Fibroblast of lung (primary cell): ENCODE measurements at regions not wholly inside any gene's neighbourhood (a gene's known extent, or its start where the extent isn't known, plus 50 kb on each side); places are given as distances from the start of the nearest gene placed in this dataset.

ENCODE experiments used
- DNase-seq, 2 donors: peaks; one replicate each; pipeline versions ENCODE4 v3.0.0 to v3.0.0-alpha.2; 2010; ENCODE audit warnings: low read depth in 2 of 2
- H2AFZ ChIP-seq: 2 replicates; pipeline ENCODE4 v1.5.1; 2012; ENCODE audit warnings: low read length, control low read depth, inconsistent platforms
- H3K27ac ChIP-seq: 2 replicates; pipeline ENCODE4 v1.5.1; 2011; ENCODE audit warnings: low read length, control low read depth; ENCODE audit not compliant: insufficient read depth
- H3K27me3 ChIP-seq: 2 replicates; pipeline ENCODE4 v1.5.1; 2011; ENCODE audit warnings: mild to moderate bottlenecking, low read length; ENCODE audit not compliant: control insufficient read depth, insufficient read depth
- H3K36me3 ChIP-seq: 2 replicates; pipeline ENCODE4 v1.5.1; 2011; ENCODE audit warnings: low read length; ENCODE audit not compliant: control insufficient read depth, insufficient read depth
- H3K4me1 ChIP-seq: 2 replicates; pipeline ENCODE4 v1.5.1; 2011; ENCODE audit warnings: low read length; ENCODE audit not compliant: control insufficient read depth, insufficient read depth; ENCODE audit errors: extremely low read depth
- H3K4me2 ChIP-seq: 2 replicates; pipeline ENCODE4 v1.5.1; 2011; ENCODE audit warnings: low read length, control low read depth; ENCODE audit not compliant: insufficient read depth; ENCODE audit errors: extremely low read depth
- H3K4me3 ChIP-seq, 4 experiments: fragments of 200-600 bp in 1 of 4; sonication (generic) in 1 of 4; replicated peaks in 1 of 4; 2 replicates each; pipeline ENCODE4 v1.5.1; 2011 to 2016; ENCODE audit warnings: low read length in 4 of 4, low read depth in 3 of 4, mild to moderate bottlenecking in 3 of 4, control low read depth in 2 of 4, inconsistent platforms in 1 of 4, mixed read lengths in 1 of 4; ENCODE audit not compliant: insufficient read depth in 1 of 4; ENCODE audit errors: control extremely low read depth in 1 of 4
- H3K79me2 ChIP-seq: 2 replicates; pipeline ENCODE4 v1.5.1; 2012; ENCODE audit warnings: mild to moderate bottlenecking, low read length, inconsistent platforms; ENCODE audit not compliant: control insufficient read depth, insufficient read depth
- H3K9ac ChIP-seq: 2 replicates; pipeline ENCODE4 v1.5.1; 2011; ENCODE audit warnings: mild to moderate bottlenecking, low read length, control low read depth; ENCODE audit not compliant: insufficient read depth
- H3K9me3 ChIP-seq: 2 replicates; pipeline ENCODE4 v1.5.1; 2012; ENCODE audit warnings: low read depth, low read length; ENCODE audit not compliant: control insufficient read depth, insufficient read depth
- H4K20me1 ChIP-seq: 2 replicates; pipeline ENCODE4 v1.5.1; 2011; ENCODE audit warnings: low read length; ENCODE audit not compliant: control insufficient read depth, insufficient read depth; ENCODE audit errors: extremely low read depth
- EZH2 ChIP-seq: IDR thresholded peaks from 2 replicates; pipeline ENCODE4 v1.5.1; 2012; ENCODE audit warnings: low read length, control low read depth, mild to moderate bottlenecking; ENCODE audit errors: missing control alignments
- TF ChIP-seq, protein P1 (sequence below), 2 donors: IDR thresholded peaks in 1 of 2; conservative IDR thresholded peaks in 1 of 2; 1 replicate in 1 of 2; 2 replicates in 1 of 2; pipeline ENCODE4 v1.5.1; 2011 to 2012; ENCODE audit warnings: low read length in 2 of 2, control low read depth in 1 of 2, inconsistent platforms in 1 of 2, low read depth in 1 of 2, mild to moderate bottlenecking in 1 of 2

DNA sequence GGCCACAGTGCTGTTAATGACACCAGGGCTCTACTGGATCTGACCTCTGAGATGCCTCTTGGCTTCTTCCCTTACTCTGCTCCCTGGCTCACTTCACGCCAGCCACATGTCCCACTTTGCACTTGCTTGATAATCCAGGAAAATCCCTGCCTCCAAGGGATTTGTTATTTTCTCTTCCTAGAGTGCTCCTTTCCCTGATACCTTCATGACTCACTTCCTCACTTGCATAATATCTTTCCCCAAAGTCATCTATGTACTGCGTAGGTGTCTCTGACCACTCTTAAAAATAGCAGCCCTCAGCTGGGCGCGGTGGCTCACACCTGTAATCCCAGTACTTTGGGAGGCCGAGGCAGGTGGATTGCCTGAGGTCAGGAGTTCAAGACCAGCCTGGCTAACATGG lies 572.3 kb downstream of the PLCL1 start:
- Histone ChIP-seq H3K4me1 (no peaks in the 10 kb centered on the region), H3K79me2 (no peaks in the 10 kb centered on the region), H3K4me2 (no peak overlapping the region), H3K4me3 (no peak overlapping the region), H2AFZ (no peak overlapping the region), H3K9ac (no peak overlapping the region), H3K36me3 (no peaks in the 10 kb centered on the region), H3K9me3 (no peaks in the 10 kb centered on the region), H3K27ac (no peak overlapping the region), H4K20me1 (no peaks in the 10 kb centered on the region), H3K27me3 (no peaks in the 10 kb centered on the region)
- TF ChIP-seq, protein P1, sequence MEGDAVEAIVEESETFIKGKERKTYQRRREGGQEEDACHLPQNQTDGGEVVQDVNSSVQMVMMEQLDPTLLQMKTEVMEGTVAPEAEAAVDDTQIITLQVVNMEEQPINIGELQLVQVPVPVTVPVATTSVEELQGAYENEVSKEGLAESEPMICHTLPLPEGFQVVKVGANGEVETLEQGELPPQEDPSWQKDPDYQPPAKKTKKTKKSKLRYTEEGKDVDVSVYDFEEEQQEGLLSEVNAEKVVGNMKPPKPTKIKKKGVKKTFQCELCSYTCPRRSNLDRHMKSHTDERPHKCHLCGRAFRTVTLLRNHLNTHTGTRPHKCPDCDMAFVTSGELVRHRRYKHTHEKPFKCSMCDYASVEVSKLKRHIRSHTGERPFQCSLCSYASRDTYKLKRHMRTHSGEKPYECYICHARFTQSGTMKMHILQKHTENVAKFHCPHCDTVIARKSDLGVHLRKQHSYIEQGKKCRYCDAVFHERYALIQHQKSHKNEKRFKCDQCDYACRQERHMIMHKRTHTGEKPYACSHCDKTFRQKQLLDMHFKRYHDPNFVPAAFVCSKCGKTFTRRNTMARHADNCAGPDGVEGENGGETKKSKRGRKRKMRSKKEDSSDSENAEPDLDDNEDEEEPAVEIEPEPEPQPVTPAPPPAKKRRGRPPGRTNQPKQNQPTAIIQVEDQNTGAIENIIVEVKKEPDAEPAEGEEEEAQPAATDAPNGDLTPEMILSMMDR (conservative IDR thresholded peaks at IDR 0.05 in 1 of 2, IDR thresholded peaks at IDR 0.05 in 1 of 2; ENCODE audit: low read depth in 1 of 2, low read length in 2 of 2) = no peak
- no peak for TF ChIP-seq EZH2
- peak in 1 of 2 donors; percentile 53 for DNase-seq

DNA sequence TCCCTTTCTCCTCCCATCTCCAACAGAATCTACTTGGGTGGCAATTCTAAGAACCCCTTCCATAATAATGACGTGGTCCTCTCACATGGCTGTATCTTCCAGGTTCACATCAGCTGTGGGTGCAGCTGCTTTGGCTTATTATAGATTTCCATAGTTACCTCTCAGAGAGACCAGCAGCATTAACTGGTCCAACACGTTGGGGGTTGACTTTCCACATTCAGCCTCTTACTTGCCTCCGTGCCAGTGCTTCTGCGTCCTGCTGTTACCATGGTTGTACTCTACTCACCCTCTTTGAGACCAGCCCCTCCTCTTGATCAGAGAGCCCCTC lies 570.7 kb downstream of the PLCL1 start:
- no peak for DNase-seq
- Histone ChIP-seq H3K4me3 (no peak overlapping the region), H3K9me3 (no peaks in the 10 kb centered on the region), H4K20me1 (no peaks in the 10 kb centered on the region), H3K4me2 (no peak overlapping the region), H3K27me3 (no peaks in the 10 kb centered on the region), H2AFZ (no peak overlapping the region), H3K4me1 (no peaks in the 10 kb centered on the region), H3K27ac (no peak overlapping the region), H3K36me3 (no peaks in the 10 kb centered on the region), H3K79me2 (no peaks in the 10 kb centered on the region), H3K9ac (no peak overlapping the region)
- TF ChIP-seq EZH2 = no peak
- TF ChIP-seq, protein P1 (conservative IDR thresholded peaks at IDR 0.05 in 1 of 2, IDR thresholded peaks at IDR 0.05 in 1 of 2; ENCODE audit: low read depth in 1 of 2, low read length in 2 of 2) = no peak

DNA sequence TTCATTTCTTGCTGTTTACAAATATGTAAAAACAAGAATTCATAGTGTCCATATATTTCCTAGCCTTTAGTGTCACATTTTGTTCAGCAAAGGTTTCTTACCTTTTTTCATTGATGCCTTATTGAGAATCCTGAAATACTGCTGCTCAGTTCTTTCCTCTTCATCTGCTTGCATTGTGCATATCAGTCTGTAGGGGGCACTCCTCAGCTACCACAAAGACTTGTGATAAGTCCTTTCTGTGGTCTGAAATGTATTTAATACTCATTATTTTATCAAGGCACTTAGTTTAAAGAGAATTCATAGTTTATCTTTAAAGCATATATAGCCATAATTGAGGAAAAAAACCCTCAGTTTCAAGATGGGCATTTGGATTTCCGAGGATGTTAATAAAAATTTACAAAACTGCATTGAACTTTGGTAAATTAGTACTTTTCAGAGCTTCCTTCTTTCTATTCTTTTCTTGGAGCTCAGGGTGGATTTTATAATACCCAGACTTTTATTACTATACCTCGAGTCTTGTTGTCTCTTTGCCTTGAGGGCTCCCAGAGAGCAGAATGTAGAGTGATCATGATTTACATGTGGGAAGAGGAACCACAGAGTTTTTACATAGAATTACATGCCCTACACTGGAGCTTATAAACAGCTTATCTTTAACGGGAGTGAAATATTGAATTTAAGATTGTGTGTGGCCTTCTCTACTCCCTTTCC lies 570.1 kb downstream of the PLCL1 start:
- no peaks in the 10 kb centered on the region for H4K20me1 ChIP-seq
- no peaks in the 10 kb centered on the region for H3K79me2 ChIP-seq
- H3K27ac ChIP-seq = no peak overlapping the region
- peak; percentile 62 to 87 for DNase-seq
- H2AFZ ChIP-seq = no peak overlapping the region
- H3K4me1 ChIP-seq = no peaks in the 10 kb centered on the region
- no peak overlapping the region for H3K4me2 ChIP-seq
- no peaks in the 10 kb centered on the region for H3K36me3 ChIP-seq
- H3K27me3 ChIP-seq = no peaks in the 10 kb centered on the region
- TF ChIP-seq EZH2 = no peak
- TF ChIP-seq, protein P1 (conservative IDR thresholded peaks at IDR 0.05 in 1 of 2, IDR thresholded peaks at IDR 0.05 in 1 of 2; ENCODE audit: low read depth in 1 of 2, low read length in 2 of 2) = peak; percentile 75 to 94
- H3K4me3 ChIP-seq = no peak overlapping the region
- no peak overlapping the region for H3K9ac ChIP-seq
- no peaks in the 10 kb centered on the region for H3K9me3 ChIP-seq
